ENCODE measurements at regions not wholly inside any gene's neighbourhood (a gene's known extent, or its start where the extent isn't known, plus 50 kb on each side); places are given as distances from the start of the nearest gene placed in this dataset.

GRCh38 chr1:233500106-233500505, 113.8 kb upstream of the KCNK1 start:
- H3K9me3 Mint-ChIP-seq (ENCODE audit: insufficient read depth) = peaks cover 3% of the 10 kb centered on the region
- no peaks in the 10 kb centered on the region for H3K79me2 ChIP-seq (ENCODE audit: control insufficient read depth, insufficient read depth, low read length)
- TF ChIP-seq, protein P1, sequence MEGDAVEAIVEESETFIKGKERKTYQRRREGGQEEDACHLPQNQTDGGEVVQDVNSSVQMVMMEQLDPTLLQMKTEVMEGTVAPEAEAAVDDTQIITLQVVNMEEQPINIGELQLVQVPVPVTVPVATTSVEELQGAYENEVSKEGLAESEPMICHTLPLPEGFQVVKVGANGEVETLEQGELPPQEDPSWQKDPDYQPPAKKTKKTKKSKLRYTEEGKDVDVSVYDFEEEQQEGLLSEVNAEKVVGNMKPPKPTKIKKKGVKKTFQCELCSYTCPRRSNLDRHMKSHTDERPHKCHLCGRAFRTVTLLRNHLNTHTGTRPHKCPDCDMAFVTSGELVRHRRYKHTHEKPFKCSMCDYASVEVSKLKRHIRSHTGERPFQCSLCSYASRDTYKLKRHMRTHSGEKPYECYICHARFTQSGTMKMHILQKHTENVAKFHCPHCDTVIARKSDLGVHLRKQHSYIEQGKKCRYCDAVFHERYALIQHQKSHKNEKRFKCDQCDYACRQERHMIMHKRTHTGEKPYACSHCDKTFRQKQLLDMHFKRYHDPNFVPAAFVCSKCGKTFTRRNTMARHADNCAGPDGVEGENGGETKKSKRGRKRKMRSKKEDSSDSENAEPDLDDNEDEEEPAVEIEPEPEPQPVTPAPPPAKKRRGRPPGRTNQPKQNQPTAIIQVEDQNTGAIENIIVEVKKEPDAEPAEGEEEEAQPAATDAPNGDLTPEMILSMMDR (IDR thresholded peaks at IDR 0.05) = no peak
- TF ChIP-seq EZH2 (IDR thresholded peaks at IDR 0.05; ENCODE audit: borderline replicate concordance, insufficient read depth, low read depth, low read length, poor library complexity, severe bottlenecking) = no peak
- H3K27me3 ChIP-seq (replicated peaks in 1 of 4; ENCODE audit: control extremely low read depth in 1 of 4, control insufficient read depth in 3 of 4, insufficient read depth in 4 of 4, low read length in 3 of 4) = no peaks in the 10 kb centered on the region
- H3K4me1 ChIP-seq (ENCODE audit: control insufficient read depth in 2 of 2, insufficient read depth in 2 of 2, low read length in 2 of 2) = no peaks in the 10 kb centered on the region
- ATAC-seq (ENCODE audit: low read depth) (no peak), DNase-seq (no peak)
- H3K36me3 ChIP-seq (replicated peaks in 1 of 2; ENCODE audit: control extremely low read depth in 1 of 2, control insufficient read depth in 1 of 2, extremely low read depth in 1 of 2, insufficient read depth in 2 of 2, low read length in 1 of 2) = no peaks in the 10 kb centered on the region
- H3K4me3 Mint-ChIP-seq = no peak overlapping the region
- H3K27me3 Mint-ChIP-seq = peaks cover 4% of the 10 kb centered on the region
- no peak overlapping the region for H2AFZ ChIP-seq (ENCODE audit: insufficient read depth, low read depth, low read length, poor library complexity, severe bottlenecking)
- POLR2A ChIA-PET = no interaction called here
- no peaks in the 10 kb centered on the region for H4K20me1 ChIP-seq (ENCODE audit: control insufficient read depth, insufficient read depth, low read length, poor library complexity, severe bottlenecking)
- no peak overlapping the region for H3K4me2 ChIP-seq (replicated peaks; ENCODE audit: low read depth, low read length, poor library complexity, severe bottlenecking)
- H3K4me3 ChIP-seq (ENCODE audit: control extremely low read depth in 1 of 5, extremely low read depth in 1 of 5, insufficient read depth in 1 of 5, low read depth in 2 of 5, low read length in 4 of 5) = no peak overlapping the region
- no peak overlapping the region for H3K27ac Mint-ChIP-seq
- no peak overlapping the region for H3K27ac ChIP-seq (ENCODE audit: low read length in 2 of 2)
- intact Hi-C loops (cut with micrococcal nuclease) = no loop called here
- H3K9ac ChIP-seq (ENCODE audit: low read length) = no peak overlapping the region
- CTCF ChIA-PET = no interaction called here
- WGBS (ENCODE audit: insufficient coverage) = 100% methylated on average over 1 of the region's 3 CpGs
- H3K4me1 Mint-ChIP-seq = no peaks in the 10 kb centered on the region
- H3K9me3 ChIP-seq (ENCODE audit: control extremely low read depth in 1 of 3, control insufficient read depth in 2 of 3, insufficient read depth in 1 of 3, low read length in 2 of 3) = no peaks in the 10 kb centered on the region

DNA sequence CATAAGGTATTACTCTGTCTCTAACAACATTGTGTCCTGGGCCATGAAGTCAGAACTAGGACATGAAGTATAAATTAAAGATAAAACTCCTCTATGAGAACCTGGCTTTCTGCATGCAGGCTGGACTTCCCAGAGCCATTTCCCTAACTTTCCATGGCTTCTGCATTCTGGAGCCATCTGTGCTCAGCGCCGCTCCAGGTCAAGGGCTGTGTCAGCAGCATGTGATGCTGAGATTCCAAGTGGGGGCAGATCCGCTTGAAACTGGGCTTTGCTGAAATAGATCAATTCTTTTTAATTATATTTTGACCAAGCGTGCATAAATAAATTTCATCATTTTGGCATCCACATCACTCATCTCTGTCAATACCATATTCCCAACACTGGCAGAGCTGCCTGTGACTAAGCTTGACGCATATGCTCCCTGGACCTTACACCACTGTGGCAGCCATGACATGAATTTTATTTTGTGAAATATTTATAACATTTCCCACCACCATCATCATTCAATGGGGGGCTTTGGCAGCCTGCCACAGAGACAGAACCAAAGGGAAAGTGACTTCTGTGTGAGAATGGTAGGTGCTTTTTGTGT, 110.4 kb upstream of the KCNK1 start:
- intact Hi-C loops (cut with micrococcal nuclease) = no loop called here
- 90% methylated on average over 1 of the region's 5 CpGs for WGBS (ENCODE audit: insufficient coverage)
- H3K4me3 Mint-ChIP-seq = no peak overlapping the region

More for the DNA sequence above, 110.4 kb upstream of the KCNK1 start:
- H3K9me3 Mint-ChIP-seq (ENCODE audit: insufficient read depth) = peaks cover 2% of the 10 kb centered on the region
- ChIA-PET CTCF (no interaction called here), POLR2A (no interaction called here)
- Histone ChIP-seq H3K9ac (ENCODE audit: low read length) (no peak overlapping the region), H3K36me3 (replicated peaks in 1 of 2; ENCODE audit: control extremely low read depth in 1 of 2, control insufficient read depth in 1 of 2, extremely low read depth in 1 of 2, insufficient read depth in 2 of 2, low read length in 1 of 2) (no peaks in the 10 kb centered on the region), H3K9me3 (ENCODE audit: control extremely low read depth in 1 of 3, control insufficient read depth in 2 of 3, insufficient read depth in 1 of 3, low read length in 2 of 3) (peaks cover 0 to 5% (median 0%) of the 10 kb centered on the region in 3 donors), H3K4me1 (ENCODE audit: control insufficient read depth in 2 of 2, insufficient read depth in 2 of 2, low read length in 2 of 2) (no peaks in the 10 kb centered on the region), H2AFZ (ENCODE audit: insufficient read depth, low read depth, low read length, poor library complexity, severe bottlenecking) (no peak overlapping the region), H3K4me2 (replicated peaks; ENCODE audit: low read depth, low read length, poor library complexity, severe bottlenecking) (no peak overlapping the region), H3K4me3 (ENCODE audit: control extremely low read depth in 1 of 5, extremely low read depth in 1 of 5, insufficient read depth in 1 of 5, low read depth in 2 of 5, low read length in 4 of 5) (no peak overlapping the region), H4K20me1 (ENCODE audit: control insufficient read depth, insufficient read depth, low read length, poor library complexity, severe bottlenecking) (no peaks in the 10 kb centered on the region), H3K27me3 (replicated peaks in 1 of 4; ENCODE audit: control extremely low read depth in 1 of 4, control insufficient read depth in 3 of 4, insufficient read depth in 4 of 4, low read length in 3 of 4) (no peaks in the 10 kb centered on the region), H3K79me2 (ENCODE audit: control insufficient read depth, insufficient read depth, low read length) (no peaks in the 10 kb centered on the region), H3K27ac (ENCODE audit: low read length in 2 of 2) (no peak overlapping the region)
- no peak overlapping the region for H3K27ac Mint-ChIP-seq
- ATAC-seq (ENCODE audit: low read depth) = no peak
- H3K27me3 Mint-ChIP-seq = peaks cover 1% of the 10 kb centered on the region
- H3K4me1 Mint-ChIP-seq = no peaks in the 10 kb centered on the region
- DNase-seq = no peak
- TF ChIP-seq EZH2 (IDR thresholded peaks at IDR 0.05; ENCODE audit: borderline replicate concordance, insufficient read depth, low read depth, low read length, poor library complexity, severe bottlenecking) = no peak
- TF ChIP-seq, protein P1 (IDR thresholded peaks at IDR 0.05) = no peak
